HUDEP-2 (cell line): ENCODE measurements at regions not wholly inside any gene's neighbourhood (a gene's known extent, or its start where the extent isn't known, plus 50 kb on each side); places are given as distances from the start of the nearest gene placed in this dataset.
"Not testable (repeated sequence)": the region's sequence is repeated elsewhere in the genome, so short reads cannot be mapped to it uniquely, and the experiment has no call there.

Source experiments
- DNase-seq, 76 experiments: peaks; one replicate each; lab custom pipeline; 2025; ENCODE audit not compliant: unreplicated experiment in 76 of 76; lab: John Stamatoyannopoulos, UW

GRCh38 chr2:9707611-9708160, 76.9 kb upstream of the YWHAQ start:
- DNase-seq, result no peak

GRCh38 chr2:9708683-9709538, 78.1 kb upstream of the YWHAQ start:
- DNase-seq, result peak in 2 of 76 experiments; percentile 3 to 4

GRCh38 chr2:9709539-9710285, 78.9 kb upstream of the YWHAQ start:
- no peak for DNase-seq

GRCh38 chr2:9710311-9710710, 79.5 kb upstream of the YWHAQ start:
- DNase-seq, result no peak

GRCh38 chr2:9712263-9712662, 81.5 kb upstream of the YWHAQ start:
- DNase-seq, result no peak

GRCh38 chr2:9714630-9715214, 83.9 kb upstream of the YWHAQ start:
- DNase-seq, result peak in 15 of 76 experiments; percentile 6 to 51 (median 17)

- DNase-seq, result no peak
Measured at GRCh38 chr2:9715238-9715637, 84.4 kb upstream of the YWHAQ start.

- DNase-seq, result no peak
Measured at GRCh38 chr2:9717886-9718451, 87.2 kb upstream of the YWHAQ start.

- no peak for DNase-seq
Measured at GRCh38 chr2:9720352-9721093, 89.7 kb upstream of the YWHAQ start.

- no peak for DNase-seq
Measured at GRCh38 chr2:9721344-9721743, 90.5 kb upstream of the YWHAQ start.

- DNase-seq, result no peak
Measured at GRCh38 chr2:9722451-9722850, 91.7 kb upstream of the YWHAQ start.

GRCh38 chr2:9724565-9724964, 93.8 kb upstream of the YWHAQ start:
- no peak for DNase-seq

GRCh38 chr2:9725106-9725505, 94.3 kb upstream of the YWHAQ start:
- no peak for DNase-seq

GRCh38 chr2:9726016-9726415, 95.2 kb upstream of the YWHAQ start:
- DNase-seq, result not testable (repeated sequence)

GRCh38 chr2:9730523-9730922, 99.7 kb upstream of the YWHAQ start:
- DNase-seq, result not testable (repeated sequence)

- no peak for DNase-seq
Measured at GRCh38 chr2:9732824-9733223, 102.0 kb upstream of the YWHAQ start.

GRCh38 chr2:9734308-9734707, 103.5 kb upstream of the YWHAQ start:
- no peak for DNase-seq

- no peak for DNase-seq
Measured at GRCh38 chr2:9735335-9735734, 104.5 kb upstream of the YWHAQ start.

- DNase-seq, result no peak
Measured at GRCh38 chr2:9736021-9736420, 105.2 kb upstream of the YWHAQ start.
